GM06990 (cell line): ENCODE measurements at regions not wholly inside any gene's neighbourhood (a gene's known extent, or its start where the extent isn't known, plus 50 kb on each side); places are given as distances from the start of the nearest gene placed in this dataset.

ENCODE experiments used
- DNase-seq: peaks from one replicate; pipeline ENCODE4 v3.0.0-alpha.2; 2011; ENCODE audit not compliant: insufficient read length; ENCODE audit errors: extremely low read depth
- H3K27me3 ChIP-seq: replicated peaks from 2 replicates; pipeline ENCODE4 v1.6.0; 2011; ENCODE audit warnings: low read length; ENCODE audit not compliant: control insufficient read depth, insufficient read depth
- H3K36me3 ChIP-seq: 2 replicates; pipeline ENCODE4 v1.5.1; 2011; ENCODE audit warnings: low read length; ENCODE audit not compliant: control insufficient read depth, insufficient read depth
- H3K4me3 ChIP-seq: replicated peaks from 2 replicates; pipeline ENCODE4 v1.5.1; 2011; ENCODE audit warnings: low read depth, mild to moderate bottlenecking, control low read depth, low read length
- TF ChIP-seq, protein P1 (sequence below): IDR thresholded peaks from 2 replicates; pipeline ENCODE4 v1.5.1; 2011; ENCODE audit warnings: low read length, control low read depth, mild to moderate bottlenecking, inconsistent platforms; ENCODE audit not compliant: insufficient read depth, poor library complexity, severe bottlenecking

DNA sequence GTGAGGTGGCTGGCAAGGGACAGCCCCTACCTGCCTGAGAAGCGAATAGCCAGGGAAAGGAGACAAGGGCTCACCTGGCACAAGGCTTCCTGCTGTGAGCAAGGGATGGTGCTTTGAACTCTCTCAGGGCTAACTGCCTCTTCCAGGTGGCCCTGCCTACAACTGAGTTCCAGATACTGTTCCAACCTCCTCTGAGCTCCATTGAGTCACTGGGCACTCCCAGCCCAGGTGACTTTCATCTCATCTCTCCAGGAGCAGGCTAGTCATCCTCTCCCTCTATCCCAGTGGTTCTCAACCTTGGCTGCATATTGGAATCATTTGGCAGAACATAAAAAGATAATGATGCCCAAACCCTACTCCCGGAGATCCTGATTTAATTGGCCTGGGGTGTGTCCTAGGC lies 374.0 kb upstream of the ZFP64 start:
- no peak for DNase-seq

GRCh38 chr20:52564594-52564993 lies 373.0 kb upstream of the ZFP64 start:
- no peaks in the 10 kb centered on the region for H3K36me3 ChIP-seq
- DNase-seq: no peak
- H3K4me3 ChIP-seq: no peak overlapping the region
- TF ChIP-seq, protein P1, sequence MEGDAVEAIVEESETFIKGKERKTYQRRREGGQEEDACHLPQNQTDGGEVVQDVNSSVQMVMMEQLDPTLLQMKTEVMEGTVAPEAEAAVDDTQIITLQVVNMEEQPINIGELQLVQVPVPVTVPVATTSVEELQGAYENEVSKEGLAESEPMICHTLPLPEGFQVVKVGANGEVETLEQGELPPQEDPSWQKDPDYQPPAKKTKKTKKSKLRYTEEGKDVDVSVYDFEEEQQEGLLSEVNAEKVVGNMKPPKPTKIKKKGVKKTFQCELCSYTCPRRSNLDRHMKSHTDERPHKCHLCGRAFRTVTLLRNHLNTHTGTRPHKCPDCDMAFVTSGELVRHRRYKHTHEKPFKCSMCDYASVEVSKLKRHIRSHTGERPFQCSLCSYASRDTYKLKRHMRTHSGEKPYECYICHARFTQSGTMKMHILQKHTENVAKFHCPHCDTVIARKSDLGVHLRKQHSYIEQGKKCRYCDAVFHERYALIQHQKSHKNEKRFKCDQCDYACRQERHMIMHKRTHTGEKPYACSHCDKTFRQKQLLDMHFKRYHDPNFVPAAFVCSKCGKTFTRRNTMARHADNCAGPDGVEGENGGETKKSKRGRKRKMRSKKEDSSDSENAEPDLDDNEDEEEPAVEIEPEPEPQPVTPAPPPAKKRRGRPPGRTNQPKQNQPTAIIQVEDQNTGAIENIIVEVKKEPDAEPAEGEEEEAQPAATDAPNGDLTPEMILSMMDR: no peak
- no peaks in the 10 kb centered on the region for H3K27me3 ChIP-seq

More for the DNA sequence above, 374.0 kb upstream of the ZFP64 start:
- TF ChIP-seq, protein P1: no peak
- Histone ChIP-seq H3K4me3 (no peak overlapping the region), H3K27me3 (no peaks in the 10 kb centered on the region), H3K36me3 (no peaks in the 10 kb centered on the region)

DNA sequence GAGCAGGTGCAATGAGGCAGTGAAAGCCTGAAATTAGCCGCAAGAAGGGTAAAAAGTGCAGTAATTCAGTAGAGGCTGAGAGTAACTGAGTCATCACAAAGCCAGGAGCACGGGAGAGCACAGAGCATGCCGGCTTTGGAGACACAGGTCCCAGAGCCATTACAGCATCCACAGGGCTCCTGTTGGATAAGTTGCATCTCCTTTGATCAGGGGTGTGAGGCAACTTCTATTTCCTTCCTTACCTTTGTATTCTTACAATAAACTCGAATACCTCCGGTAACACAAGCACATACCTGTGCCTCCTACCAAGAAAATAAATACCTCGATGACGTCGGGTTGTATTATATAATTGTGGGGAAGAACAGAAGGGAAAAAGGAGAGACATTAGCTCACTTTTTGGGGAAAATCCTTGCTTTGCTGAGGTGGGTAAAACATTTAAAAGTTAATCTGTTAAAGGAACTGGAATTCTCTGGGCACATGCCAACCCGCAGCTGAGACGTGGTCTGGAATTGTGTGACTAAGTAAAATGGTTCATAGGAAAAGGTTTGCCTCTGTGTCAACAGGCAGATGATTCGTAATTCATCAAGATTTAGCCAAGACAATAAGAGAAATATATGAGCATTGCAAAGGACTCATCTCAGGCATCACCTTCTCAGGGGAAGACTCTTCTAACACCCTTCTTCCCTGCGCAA lies 360.7 kb upstream of the ZFP64 start:
- TF ChIP-seq, protein P1: no peak
- no peaks in the 10 kb centered on the region for H3K27me3 ChIP-seq
- H3K36me3 ChIP-seq: no peaks in the 10 kb centered on the region
- no peak for DNase-seq
- no peak overlapping the region for H3K4me3 ChIP-seq

DNA sequence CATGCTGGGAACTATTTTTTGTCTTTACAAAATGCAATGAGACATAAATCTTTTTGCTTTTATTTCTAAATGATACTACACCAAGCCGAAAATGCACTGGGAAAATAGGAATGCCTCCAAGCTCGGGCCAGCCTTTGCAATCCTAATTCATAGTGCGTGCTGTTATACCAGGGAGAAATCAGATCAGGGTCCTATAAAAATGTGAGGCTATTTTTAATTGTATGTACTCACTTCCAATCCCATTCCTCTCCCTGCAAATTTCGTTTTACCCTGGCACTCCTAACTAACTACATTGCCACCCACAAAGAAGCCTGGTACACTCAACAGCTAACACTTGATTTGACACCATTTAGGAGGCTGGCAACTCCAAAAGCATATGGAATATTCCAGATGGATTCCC lies 350.6 kb upstream of the ZFP64 start:
- TF ChIP-seq, protein P1: no peak
- Histone ChIP-seq H3K4me3 (no peak overlapping the region), H3K36me3 (no peaks in the 10 kb centered on the region), H3K27me3 (no peaks in the 10 kb centered on the region)
- no peak for DNase-seq

- no peak for DNase-seq
- no peaks in the 10 kb centered on the region; the same call in 1 of the 2 replicates for H3K27me3 ChIP-seq
- no peaks in the 10 kb centered on the region for H3K36me3 ChIP-seq
- TF ChIP-seq, protein P1: no peak
- no peak overlapping the region for H3K4me3 ChIP-seq
Measured at GRCh38 chr20:52540509-52540908, 348.9 kb upstream of the ZFP64 start.

DNA sequence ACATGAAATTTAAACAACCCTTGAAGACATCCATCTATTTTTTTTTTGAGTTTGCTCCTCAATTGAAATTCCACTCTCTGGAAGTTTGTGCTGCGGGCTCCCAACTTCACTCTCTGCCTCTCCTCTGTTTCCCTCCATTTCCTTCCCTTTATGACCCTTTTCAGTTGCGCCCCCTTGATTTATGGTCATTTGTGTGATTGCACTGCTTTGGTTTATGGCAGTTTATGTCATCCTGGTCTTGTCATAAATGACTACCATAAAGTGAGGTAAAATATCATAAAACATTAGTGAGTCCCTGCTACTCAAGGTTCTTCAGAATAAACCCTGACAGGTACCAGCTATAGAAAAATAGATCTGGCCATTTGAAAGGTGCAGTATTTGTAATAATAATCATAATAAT lies 348.3 kb upstream of the ZFP64 start:
- no peak overlapping the region for H3K4me3 ChIP-seq
- no peak for DNase-seq
- TF ChIP-seq, protein P1: no peak
- no peaks in the 10 kb centered on the region; the same call in 1 of the 2 replicates for H3K27me3 ChIP-seq
- no peaks in the 10 kb centered on the region for H3K36me3 ChIP-seq
